Esophagus mucosa (tissue), 1 donor: ENCODE measurements at regions not wholly inside any gene's neighbourhood (a gene's known extent, or its start where the extent isn't known, plus 50 kb on each side); places are given as distances from the start of the nearest gene placed in this dataset.
"Not testable (repeated sequence)": the region's sequence is repeated elsewhere in the genome, so short reads cannot be mapped to it uniquely, and the experiment has no call there.

ENCODE experiments used
- ATAC-seq: fragments of 200-7000 bp; cut with Tn5 transposase; one replicate; pipeline ENCODE4 v1.9.1; 2020
- donor health status: DM: yes; HTN: yes; CAD: no.

GRCh38 chr11:79514290-79514689, 73.5 kb upstream of the TENM4 start:
- peak; percentile 44 for ATAC-seq

DNA sequence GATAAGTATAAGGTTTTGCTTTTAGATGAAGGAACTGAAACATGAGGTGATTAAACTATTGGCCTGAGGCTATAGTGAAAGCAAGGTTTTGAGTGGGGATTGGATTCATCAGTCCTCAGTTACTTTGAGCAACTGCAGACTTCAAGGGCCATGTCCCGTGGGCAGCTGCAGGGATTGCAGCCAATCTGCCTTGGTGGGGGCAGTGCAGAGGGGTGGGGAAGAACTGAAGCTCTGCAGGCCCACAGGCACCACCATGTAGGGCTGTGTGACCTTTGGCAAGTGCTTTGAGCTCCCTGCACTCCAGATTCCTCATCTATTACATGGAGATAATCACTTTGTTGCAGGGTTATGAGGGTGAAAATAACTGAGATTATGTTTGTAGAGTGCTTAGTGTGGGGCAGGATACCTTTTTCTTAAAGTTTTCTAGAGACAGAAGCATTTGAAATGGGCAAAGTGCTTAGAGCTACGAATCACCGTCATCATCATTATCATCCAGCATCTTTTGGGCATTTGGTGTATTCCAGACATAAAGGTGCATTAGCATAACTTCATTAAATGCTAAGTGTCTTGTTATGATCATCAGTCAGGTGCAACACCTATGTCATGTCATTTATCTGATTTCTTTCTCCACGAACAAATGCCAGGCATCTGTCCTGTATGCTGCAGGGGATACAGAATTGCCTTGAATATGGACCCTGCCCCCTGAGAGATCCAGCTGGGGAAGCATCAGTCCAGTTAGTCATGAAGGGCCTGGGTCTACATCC, 72.1 kb upstream of the TENM4 start:
- no peak for ATAC-seq

DNA sequence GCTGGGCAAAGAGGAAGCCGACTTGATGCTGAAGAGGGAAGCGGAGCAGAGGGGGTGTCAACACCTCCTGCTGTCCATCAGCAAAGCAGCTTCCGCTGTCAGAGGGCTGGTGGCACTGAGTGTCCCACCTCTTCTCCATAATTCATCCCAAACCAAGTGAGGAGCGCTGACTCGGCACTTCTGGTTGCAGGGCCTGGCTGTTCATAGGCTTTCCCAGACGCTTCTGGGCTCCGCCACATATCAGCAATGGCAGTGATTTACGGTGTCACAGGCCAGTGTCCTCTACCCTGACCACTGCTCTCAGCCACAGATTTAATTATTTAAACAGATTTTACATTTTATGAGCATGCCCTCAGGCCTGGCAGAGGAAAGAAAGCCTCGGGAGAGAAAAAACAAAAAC, 70.1 kb upstream of the TENM4 start:
- no peak for ATAC-seq

- no peak for ATAC-seq
Observed at GRCh38 chr11:79508461-79508860, 67.6 kb upstream of the TENM4 start.

DNA sequence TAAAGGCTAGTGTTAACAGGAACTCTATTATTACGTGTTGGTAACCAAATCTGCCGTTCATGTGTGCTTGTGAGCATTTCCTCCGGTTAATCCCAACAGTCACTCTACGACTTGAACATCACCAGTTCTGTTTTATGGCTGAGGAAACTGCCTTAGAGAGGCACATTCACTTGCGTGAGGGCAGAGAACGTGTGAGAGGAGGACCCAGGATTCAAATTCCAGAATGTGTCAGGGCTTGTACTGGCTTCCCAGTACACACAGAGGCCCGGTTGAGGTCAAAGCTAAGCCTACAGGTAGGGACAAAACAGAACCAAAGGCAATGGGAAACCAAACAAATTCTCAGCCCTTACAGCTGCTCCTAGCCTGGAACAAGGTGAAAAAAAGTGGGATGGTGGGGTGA, 66.9 kb upstream of the TENM4 start:
- peak; percentile 42 for ATAC-seq

- no peak for ATAC-seq
Observed at GRCh38 chr11:79506734-79507344, 66.0 kb upstream of the TENM4 start.

DNA sequence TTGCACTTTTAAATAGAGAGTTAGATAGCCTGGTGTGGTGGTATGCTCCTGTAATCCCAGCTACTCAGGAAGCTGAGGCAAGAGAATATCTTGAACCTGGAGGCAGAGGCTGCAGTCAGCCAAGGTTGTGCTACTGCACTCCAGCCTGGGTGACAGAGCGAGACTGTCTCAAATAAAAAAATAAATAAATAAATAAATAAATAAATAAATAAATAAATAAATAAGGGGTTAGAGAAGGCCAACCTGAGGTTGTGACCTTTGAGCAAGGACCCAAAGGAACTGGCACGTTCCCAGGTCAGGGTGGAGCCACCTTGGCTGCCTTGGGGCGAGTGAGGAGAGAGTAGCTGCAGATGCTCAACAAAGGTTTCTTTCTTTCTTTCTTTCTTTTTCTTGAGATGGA, 65.3 kb upstream of the TENM4 start:
- no peak for ATAC-seq

GRCh38 chr11:79503028-79503427, 62.2 kb upstream of the TENM4 start:
- no peak for ATAC-seq

GRCh38 chr11:79501707-79502106, 60.9 kb upstream of the TENM4 start:
- no peak for ATAC-seq

DNA sequence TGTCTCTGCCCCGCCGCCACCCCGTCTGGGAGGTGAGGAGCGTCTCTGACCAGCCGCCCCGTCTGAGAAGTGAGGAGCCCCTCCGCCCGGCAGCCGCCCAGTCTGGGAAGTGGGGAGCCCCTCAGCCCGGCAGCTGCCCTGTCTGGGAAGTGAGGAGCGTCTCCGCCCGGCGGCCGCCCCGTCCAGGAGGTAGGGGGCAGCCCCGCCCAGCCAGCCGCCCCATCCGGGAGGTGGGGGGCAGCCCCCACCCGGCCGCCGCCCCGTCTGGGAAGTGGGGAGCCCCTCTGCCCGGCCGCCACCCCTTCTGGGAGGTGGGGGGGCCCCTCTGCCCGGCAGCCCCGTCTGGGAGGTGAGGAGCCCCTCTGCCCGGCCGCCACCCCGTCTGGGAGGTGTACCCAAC, 59.1 kb upstream of the TENM4 start:
- ATAC-seq = not testable (repeated sequence)

GRCh38 chr11:79498667-79499066, 57.8 kb upstream of the TENM4 start:
- no peak for ATAC-seq

DNA sequence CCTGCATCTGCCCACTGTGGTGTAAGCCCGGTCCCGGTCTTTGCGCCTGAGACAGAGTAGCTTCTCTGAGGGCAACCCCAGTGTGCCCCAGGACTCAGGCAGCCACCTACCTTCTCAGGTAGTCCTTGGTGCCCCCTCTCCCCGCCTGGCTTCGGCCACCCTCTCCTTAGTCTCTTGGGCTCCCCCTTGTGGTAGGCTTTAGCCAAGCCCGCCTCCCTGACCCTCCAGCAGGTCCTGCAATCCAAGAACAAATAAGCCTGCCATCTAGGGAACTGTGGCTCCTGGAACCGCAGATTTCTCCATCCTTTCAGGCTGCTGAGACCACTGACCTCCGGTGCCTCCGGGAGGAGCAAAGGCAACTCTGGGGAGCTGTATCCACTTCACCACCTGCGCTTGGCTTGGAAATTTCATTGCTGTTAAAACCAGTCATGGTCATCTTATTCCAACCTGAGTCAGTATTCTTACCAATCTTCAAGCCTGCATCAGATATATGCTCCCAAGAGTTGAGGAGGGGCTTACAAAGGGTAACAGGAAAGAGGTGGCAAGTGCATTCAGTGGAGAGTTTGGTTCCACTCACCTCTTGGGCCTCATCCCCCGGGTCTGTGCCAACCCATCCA, 52.8 kb upstream of the TENM4 start:
- peak; percentile 75 for ATAC-seq

DNA sequence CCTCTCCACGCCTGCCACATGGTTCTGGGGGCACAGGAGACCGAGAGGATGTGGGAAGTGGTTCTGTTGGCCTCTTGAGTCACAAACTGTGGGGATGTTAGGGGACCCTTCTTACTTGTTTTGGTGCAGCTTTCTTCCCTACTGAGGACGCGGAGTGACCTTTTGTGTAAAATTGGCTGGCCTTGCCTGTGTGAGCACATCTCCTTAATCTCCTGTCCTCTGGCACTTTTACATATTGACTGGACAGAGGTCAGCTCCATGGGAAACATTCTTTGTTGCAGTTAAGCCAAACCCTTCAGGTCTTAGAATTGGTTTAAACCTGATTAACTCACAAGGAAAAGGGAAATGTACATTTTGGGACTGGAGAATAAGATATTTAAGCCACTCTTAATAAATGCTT, 51.2 kb upstream of the TENM4 start:
- ATAC-seq = no peak
